Adrenal gland (tissue), 5 donors: ENCODE measurements at regions not wholly inside any gene's neighbourhood (a gene's known extent, or its start where the extent isn't known, plus 50 kb on each side); places are given as distances from the start of the nearest gene placed in this dataset.

Experiments
- CTCF ChIP-seq, 6 experiments: fragments of 450-650 bp in 4 of 6; fragments of 200-600 bp in 2 of 6; sonication (generic) in 1 of 6; IDR thresholded peaks; 1 replicate in 5 of 6; 2 replicates in 1 of 6; pipeline versions ENCODE4 v1.5.1 to v1.8.0; 2016 to 2021; ENCODE audit warnings: antibody characterized with exemption in 6 of 6, mild to moderate bottlenecking in 2 of 6, moderate library complexity in 1 of 6
- POLR2A ChIP-seq, 2 donors: fragments of 450-650 bp; IDR thresholded peaks; one replicate each; pipeline ENCODE4 v1.6.1; 2017; ENCODE audit warnings: antibody characterized with exemption in 2 of 2, mild to moderate bottlenecking in 2 of 2, moderate library complexity in 1 of 2
- donor health status: DM: no; HTN: no; CAD: no.

- TF ChIP-seq CTCF (IDR thresholded peaks at IDR 0.05) (no peak), POLR2A (IDR thresholded peaks at IDR 0.05) (no peak)
These were observed 261.7 kb upstream of the PAPPA start for GRCh38 chr9:115891929-115892328.
